ENCODE measurements at regions not wholly inside any gene's neighbourhood (a gene's known extent, or its start where the extent isn't known, plus 50 kb on each side); places are given as distances from the start of the nearest gene placed in this dataset.

GRCh38 chr3:70421506-70421905, 109.1 kb upstream of the MDFIC2 start:
- no peaks in the 10 kb centered on the region for H3K79me2 ChIP-seq (ENCODE audit: insufficient read depth, low read length)
- H3K36me3 ChIP-seq (ENCODE audit: insufficient read depth, low read length): no peaks in the 10 kb centered on the region
- H3F3A ChIP-seq (ENCODE audit: insufficient read depth, low read length): no peaks in the 10 kb centered on the region
- H4K20me1 ChIP-seq (ENCODE audit: insufficient read depth, low read length): no peaks in the 10 kb centered on the region
- H3K4me3 ChIP-seq (ENCODE audit: low read depth, low read length, poor library complexity, severe bottlenecking): no peak overlapping the region
- H2AFZ ChIP-seq (ENCODE audit: low read length): no peak overlapping the region
- no peaks in the 10 kb centered on the region for H3K9me2 ChIP-seq (ENCODE audit: low read depth, low read length)
- H3K9me3 ChIP-seq (ENCODE audit: low read length): no peaks in the 10 kb centered on the region
- no peaks in the 10 kb centered on the region for H3K27me3 ChIP-seq (ENCODE audit: insufficient read depth, low read length)
- TF ChIP-seq CTCF (IDR thresholded peaks at IDR 0.05; ENCODE audit: low read length) (no peak), EZH2 (IDR thresholded peaks at IDR 0.05; ENCODE audit: borderline replicate concordance, low read length) (no peak)
- H3K4me1 ChIP-seq (ENCODE audit: insufficient read depth, low read length, severe bottlenecking): no peaks in the 10 kb centered on the region
- H3K9ac ChIP-seq (ENCODE audit: low read length): no peak overlapping the region
- H3K27ac ChIP-seq (ENCODE audit: low read depth, low read length, poor library complexity, severe bottlenecking): no peak overlapping the region
- no peak overlapping the region for H3K4me2 ChIP-seq (ENCODE audit: low read length)

GRCh38 chr3:70409018-70409417, 96.6 kb upstream of the MDFIC2 start:
- no peak overlapping the region for H3K4me3 ChIP-seq (ENCODE audit: low read depth, low read length, poor library complexity, severe bottlenecking)
- no peaks in the 10 kb centered on the region for H3K79me2 ChIP-seq (ENCODE audit: insufficient read depth, low read length)
- H3K4me1 ChIP-seq (ENCODE audit: insufficient read depth, low read length, severe bottlenecking): no peaks in the 10 kb centered on the region
- no peaks in the 10 kb centered on the region for H3F3A ChIP-seq (ENCODE audit: insufficient read depth, low read length)
- H3K27ac ChIP-seq (ENCODE audit: low read depth, low read length, poor library complexity, severe bottlenecking): no peak overlapping the region
- H4K20me1 ChIP-seq (ENCODE audit: insufficient read depth, low read length): no peaks in the 10 kb centered on the region
- H3K27me3 ChIP-seq (ENCODE audit: insufficient read depth, low read length): no peaks in the 10 kb centered on the region
- no peak overlapping the region for H3K4me2 ChIP-seq (ENCODE audit: low read length)
- H3K9me2 ChIP-seq (ENCODE audit: low read depth, low read length): no peaks in the 10 kb centered on the region
- no peaks in the 10 kb centered on the region for H3K9me3 ChIP-seq (ENCODE audit: low read length)
- TF ChIP-seq EZH2 (IDR thresholded peaks at IDR 0.05; ENCODE audit: borderline replicate concordance, low read length) (no peak), CTCF (IDR thresholded peaks at IDR 0.05; ENCODE audit: low read length) (no peak)
- no peaks in the 10 kb centered on the region for H3K36me3 ChIP-seq (ENCODE audit: insufficient read depth, low read length)
- no peak overlapping the region for H3K9ac ChIP-seq (ENCODE audit: low read length)
- no peak overlapping the region for H2AFZ ChIP-seq (ENCODE audit: low read length)

- no peak overlapping the region for H3K4me3 ChIP-seq (ENCODE audit: low read depth, low read length, poor library complexity, severe bottlenecking)
- no peaks in the 10 kb centered on the region for H3K79me2 ChIP-seq (ENCODE audit: insufficient read depth, low read length)
- H4K20me1 ChIP-seq (ENCODE audit: insufficient read depth, low read length): no peaks in the 10 kb centered on the region
- H3K36me3 ChIP-seq (ENCODE audit: insufficient read depth, low read length): no peaks in the 10 kb centered on the region
- H3K4me1 ChIP-seq (ENCODE audit: insufficient read depth, low read length, severe bottlenecking): no peaks in the 10 kb centered on the region
- H3K27me3 ChIP-seq (ENCODE audit: insufficient read depth, low read length): no peaks in the 10 kb centered on the region
- no peaks in the 10 kb centered on the region for H3K9me3 ChIP-seq (ENCODE audit: low read length)
- no peak overlapping the region for H2AFZ ChIP-seq (ENCODE audit: low read length)
- TF ChIP-seq CTCF (IDR thresholded peaks at IDR 0.05; ENCODE audit: low read length): no peak
- TF ChIP-seq EZH2 (IDR thresholded peaks at IDR 0.05; ENCODE audit: borderline replicate concordance, low read length): no peak
- no peak overlapping the region for H3K9ac ChIP-seq (ENCODE audit: low read length)
- H3K9me2 ChIP-seq (ENCODE audit: low read depth, low read length): no peaks in the 10 kb centered on the region
- H3K4me2 ChIP-seq (ENCODE audit: low read length): no peak overlapping the region
- H3K27ac ChIP-seq (ENCODE audit: low read depth, low read length, poor library complexity, severe bottlenecking): no peak overlapping the region
- no peaks in the 10 kb centered on the region for H3F3A ChIP-seq (ENCODE audit: insufficient read depth, low read length)
These were observed 87.8 kb upstream of the MDFIC2 start for GRCh38 chr3:70400194-70400593.

All from OCI-LY1 (cell line).